ENCODE measurements at regions not wholly inside any gene's neighbourhood (a gene's known extent, or its start where the extent isn't known, plus 50 kb on each side); places are given as distances from the start of the nearest gene placed in this dataset.

DNA sequence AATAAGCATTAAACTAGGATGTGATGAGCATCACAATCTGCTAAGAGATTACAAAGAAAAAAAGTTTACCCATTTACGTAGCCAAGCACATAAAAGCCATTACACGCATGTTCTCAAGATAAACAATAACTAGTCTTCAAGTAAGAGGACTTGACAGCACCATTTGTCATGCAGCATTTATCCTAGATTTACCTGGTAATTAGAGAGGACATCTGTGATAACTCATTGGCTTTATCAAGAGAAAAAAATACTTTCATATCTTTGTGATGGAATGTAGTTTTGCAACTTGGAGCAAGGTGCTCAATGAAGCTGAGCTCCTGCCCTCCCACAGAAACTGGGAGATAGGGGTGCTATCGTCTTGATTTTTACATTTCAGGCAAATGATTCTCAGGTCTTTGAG is 1023.7 kb downstream of the FSCB start:
- no peak for TF ChIP-seq POLR2A (IDR thresholded peaks at IDR 0.05; ENCODE audit: extremely low read depth, insufficient read length)
- TF ChIP-seq MYC (IDR thresholded peaks at IDR 0.05; ENCODE audit: low read depth, low read length): no peak
- TF ChIP-seq CTCF (IDR thresholded peaks at IDR 0.05; ENCODE audit: low read depth, low read length): no peak
- no peak overlapping the region for H3K4me3 ChIP-seq (ENCODE audit: low read depth, low read length)
- DNase-seq (ENCODE audit: low read depth): no peak

- H3K4me3 ChIP-seq (ENCODE audit: low read depth, low read length): no peak overlapping the region
- no peak for DNase-seq (ENCODE audit: low read depth)
- TF ChIP-seq MYC (IDR thresholded peaks at IDR 0.05; ENCODE audit: low read depth, low read length) (no peak), CTCF (IDR thresholded peaks at IDR 0.05; ENCODE audit: low read depth, low read length) (no peak), MAX (IDR thresholded peaks at IDR 0.05; ENCODE audit: low read depth, low read length) (no peak), POLR2A (IDR thresholded peaks at IDR 0.05; ENCODE audit: extremely low read depth, insufficient read length) (no peak)
Observed at GRCh38 chr14:43481864-43482263, 1025.2 kb downstream of the FSCB start.

- H3K4me3 ChIP-seq (ENCODE audit: low read depth, low read length): no peak overlapping the region
- TF ChIP-seq MYC (IDR thresholded peaks at IDR 0.05; ENCODE audit: low read depth, low read length) (no peak), POLR2A (IDR thresholded peaks at IDR 0.05; ENCODE audit: extremely low read depth, insufficient read length) (no peak), MAX (IDR thresholded peaks at IDR 0.05; ENCODE audit: low read depth, low read length) (no peak), CTCF (IDR thresholded peaks at IDR 0.05; ENCODE audit: low read depth, low read length) (no peak)
- no peak for DNase-seq (ENCODE audit: low read depth)
Observed at GRCh38 chr14:43480976-43481375, 1026.1 kb downstream of the FSCB start.

GRCh38 chr14:43479596-43480195 is 1027.4 kb downstream of the FSCB start:
- TF ChIP-seq POLR2A (IDR thresholded peaks at IDR 0.05; ENCODE audit: extremely low read depth, insufficient read length): no peak
- TF ChIP-seq MYC (IDR thresholded peaks at IDR 0.05; ENCODE audit: low read depth, low read length): no peak
- no peak for TF ChIP-seq CTCF (IDR thresholded peaks at IDR 0.05; ENCODE audit: low read depth, low read length)
- no peak for TF ChIP-seq MAX (IDR thresholded peaks at IDR 0.05; ENCODE audit: low read depth, low read length)
- DNase-seq (ENCODE audit: low read depth): no peak
- H3K4me3 ChIP-seq (ENCODE audit: low read depth, low read length): no peak overlapping the region

GRCh38 chr14:43476822-43477221 is 1030.3 kb downstream of the FSCB start:
- TF ChIP-seq CTCF (IDR thresholded peaks at IDR 0.05; ENCODE audit: low read depth, low read length) (no peak), POLR2A (IDR thresholded peaks at IDR 0.05; ENCODE audit: extremely low read depth, insufficient read length) (no peak), MYC (IDR thresholded peaks at IDR 0.05; ENCODE audit: low read depth, low read length) (no peak), MAX (IDR thresholded peaks at IDR 0.05; ENCODE audit: low read depth, low read length) (no peak)
- H3K4me3 ChIP-seq (ENCODE audit: low read depth, low read length): no peak overlapping the region
- no peak for DNase-seq (ENCODE audit: low read depth)

DNA sequence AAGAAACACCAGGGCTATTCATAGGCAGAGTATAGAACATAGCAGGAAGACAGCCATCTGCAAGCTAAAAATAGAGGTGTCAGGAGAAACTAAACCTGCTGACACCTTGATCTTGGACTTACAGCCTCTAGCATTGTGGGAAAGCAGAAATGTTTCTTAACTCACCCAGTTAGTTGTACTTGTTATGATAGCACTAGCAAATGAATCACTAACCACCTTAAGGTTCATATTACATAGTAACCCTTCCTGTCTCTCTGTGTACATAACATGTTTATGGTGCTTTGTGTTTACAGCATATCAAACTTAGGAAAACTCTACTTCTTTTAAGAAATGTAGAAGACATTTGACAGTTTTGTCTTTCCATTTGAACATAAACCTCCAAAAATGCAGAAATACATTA is 1031.3 kb downstream of the FSCB start:
- DNase-seq (ENCODE audit: low read depth): no peak
- no peak overlapping the region for H3K4me3 ChIP-seq (ENCODE audit: low read depth, low read length)
- TF ChIP-seq MYC (IDR thresholded peaks at IDR 0.05; ENCODE audit: low read depth, low read length) (no peak), MAX (IDR thresholded peaks at IDR 0.05; ENCODE audit: low read depth, low read length) (no peak), CTCF (IDR thresholded peaks at IDR 0.05; ENCODE audit: low read depth, low read length) (no peak), POLR2A (IDR thresholded peaks at IDR 0.05; ENCODE audit: extremely low read depth, insufficient read length) (no peak)

Data from NB4 (cell line).